ENCODE measurements at regions not wholly inside any gene's neighbourhood (a gene's known extent, or its start where the extent isn't known, plus 50 kb on each side); places are given as distances from the start of the nearest gene placed in this dataset.

- H4K91ac ChIP-seq (ENCODE audit: insufficient read length, low read depth, low read length): no peak overlapping the region
- H3K4me1 ChIP-seq (ENCODE audit: insufficient read depth, low read length): no peaks in the 10 kb centered on the region
- no peak overlapping the region for H3K18ac ChIP-seq (ENCODE audit: insufficient read length, low read depth, low read length)
- Mint-ChIP-seq H3K9me3 (no peaks in the 10 kb centered on the region), H3K27me3 (ENCODE audit: low read depth) (no peaks in the 10 kb centered on the region; the same call in none of the 2 replicates), H3K27ac (no peak overlapping the region), H3K4me3 (no peak overlapping the region), H3K4me1 (no peaks in the 10 kb centered on the region), H3K36me3 (ENCODE audit: insufficient read depth in 1 of 3, low read depth in 3 of 3) (no peaks in the 10 kb centered on the region)
- no peak overlapping the region for H2BK5ac ChIP-seq (ENCODE audit: insufficient read length, low read length)
- no peak overlapping the region for H3K14ac ChIP-seq (ENCODE audit: insufficient read depth, low read length)
- no CpG with 5 or more reads among the region's 6 CpGs for WGBS (ENCODE audit: extremely low coverage, insufficient read length, low lambda C conversion rate)
- no peak overlapping the region for H2AFZ ChIP-seq (ENCODE audit: low read length)
- no peaks in the 10 kb centered on the region for H3K79me2 ChIP-seq (ENCODE audit: insufficient read depth, low read length)
- no peak overlapping the region for H3K27ac ChIP-seq (ENCODE audit: insufficient read length, low read depth, low read length)
- no peak overlapping the region for H4K5ac ChIP-seq (ENCODE audit: insufficient read length, low read depth, low read length)
- no peak for DNase-seq
- H3K79me1 ChIP-seq (ENCODE audit: insufficient read depth, low read depth, low read length, poor library complexity, severe bottlenecking): no peaks in the 10 kb centered on the region
- no peak overlapping the region for H4K8ac ChIP-seq (replicated peaks; ENCODE audit: insufficient read length, low read depth, low read length)
- H3K4me2 ChIP-seq (ENCODE audit: insufficient read depth, insufficient read length, low read length): no peak overlapping the region
- H2BK12ac ChIP-seq (ENCODE audit: insufficient read length, low read depth, low read length): no peak overlapping the region
- H2AK5ac ChIP-seq (ENCODE audit: insufficient read length, low read length): no peak overlapping the region
- no peaks in the 10 kb centered on the region for H3K9me3 ChIP-seq (ENCODE audit: control insufficient read depth, low read depth, low read length)
- no peak overlapping the region for H3K56ac ChIP-seq (ENCODE audit: insufficient read length, low read depth, low read length)
- H2BK15ac ChIP-seq (ENCODE audit: low read depth, low read length): no peak overlapping the region
- no peak overlapping the region for H3K4ac ChIP-seq (ENCODE audit: low read depth, low read length)
- H2BK20ac ChIP-seq (ENCODE audit: low read depth, low read length, poor library complexity, severe bottlenecking): no peak overlapping the region
- no peak overlapping the region for H3T11ph ChIP-seq (ENCODE audit: low read length)
- no peaks in the 10 kb centered on the region for H4K20me1 ChIP-seq (ENCODE audit: control insufficient read depth, insufficient read depth, insufficient read length)
- no peak overlapping the region for H3K23ac ChIP-seq (ENCODE audit: insufficient read length, low read depth, low read length)
- no peaks in the 10 kb centered on the region for H3K27me3 ChIP-seq (ENCODE audit: insufficient read depth, low read length)
- no peak overlapping the region for H3K9ac ChIP-seq (ENCODE audit: extremely low read depth, insufficient read length, low read length)
- TF ChIP-seq, protein P1, sequence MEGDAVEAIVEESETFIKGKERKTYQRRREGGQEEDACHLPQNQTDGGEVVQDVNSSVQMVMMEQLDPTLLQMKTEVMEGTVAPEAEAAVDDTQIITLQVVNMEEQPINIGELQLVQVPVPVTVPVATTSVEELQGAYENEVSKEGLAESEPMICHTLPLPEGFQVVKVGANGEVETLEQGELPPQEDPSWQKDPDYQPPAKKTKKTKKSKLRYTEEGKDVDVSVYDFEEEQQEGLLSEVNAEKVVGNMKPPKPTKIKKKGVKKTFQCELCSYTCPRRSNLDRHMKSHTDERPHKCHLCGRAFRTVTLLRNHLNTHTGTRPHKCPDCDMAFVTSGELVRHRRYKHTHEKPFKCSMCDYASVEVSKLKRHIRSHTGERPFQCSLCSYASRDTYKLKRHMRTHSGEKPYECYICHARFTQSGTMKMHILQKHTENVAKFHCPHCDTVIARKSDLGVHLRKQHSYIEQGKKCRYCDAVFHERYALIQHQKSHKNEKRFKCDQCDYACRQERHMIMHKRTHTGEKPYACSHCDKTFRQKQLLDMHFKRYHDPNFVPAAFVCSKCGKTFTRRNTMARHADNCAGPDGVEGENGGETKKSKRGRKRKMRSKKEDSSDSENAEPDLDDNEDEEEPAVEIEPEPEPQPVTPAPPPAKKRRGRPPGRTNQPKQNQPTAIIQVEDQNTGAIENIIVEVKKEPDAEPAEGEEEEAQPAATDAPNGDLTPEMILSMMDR (conservative IDR thresholded peaks at IDR 0.05): no peak
- H3K23me2 ChIP-seq (ENCODE audit: insufficient read length, low read depth, low read length, poor library complexity, severe bottlenecking): no peaks in the 10 kb centered on the region
- H2BK120ac ChIP-seq (ENCODE audit: low read depth, low read length, poor library complexity, severe bottlenecking): no peak overlapping the region
Observed at GRCh38 chr3:22360164-22360563, 609.2 kb upstream of the ZNF385D start.
